ENCODE measurements at regions not wholly inside any gene's neighbourhood (a gene's known extent, or its start where the extent isn't known, plus 50 kb on each side); places are given as distances from the start of the nearest gene placed in this dataset.
A peak's percentile ranks its signal among the peaks of the same experiment; 100 is the strongest.

DNA sequence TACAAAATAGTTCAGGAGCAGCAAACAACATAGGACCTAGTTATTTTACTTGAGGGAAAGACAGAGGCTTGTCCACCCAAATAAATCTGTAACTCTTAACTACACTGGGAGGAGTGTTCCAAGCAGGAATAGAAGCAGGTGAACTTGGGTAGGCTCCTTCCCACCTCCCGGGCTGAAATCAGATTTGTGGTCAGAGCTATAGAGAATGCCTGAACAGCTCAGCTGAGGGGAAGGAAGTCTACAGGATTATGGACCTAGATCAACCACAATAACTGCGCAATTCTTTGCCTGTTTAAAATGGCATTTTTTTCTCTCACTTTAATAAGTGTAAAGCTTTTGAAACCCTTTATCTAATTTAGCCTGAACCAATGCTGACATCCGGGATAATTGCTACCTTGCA is 73.5 kb upstream of the IRS2 start:
- DNase-seq (ENCODE audit: low read depth): peak; percentile 33

DNA sequence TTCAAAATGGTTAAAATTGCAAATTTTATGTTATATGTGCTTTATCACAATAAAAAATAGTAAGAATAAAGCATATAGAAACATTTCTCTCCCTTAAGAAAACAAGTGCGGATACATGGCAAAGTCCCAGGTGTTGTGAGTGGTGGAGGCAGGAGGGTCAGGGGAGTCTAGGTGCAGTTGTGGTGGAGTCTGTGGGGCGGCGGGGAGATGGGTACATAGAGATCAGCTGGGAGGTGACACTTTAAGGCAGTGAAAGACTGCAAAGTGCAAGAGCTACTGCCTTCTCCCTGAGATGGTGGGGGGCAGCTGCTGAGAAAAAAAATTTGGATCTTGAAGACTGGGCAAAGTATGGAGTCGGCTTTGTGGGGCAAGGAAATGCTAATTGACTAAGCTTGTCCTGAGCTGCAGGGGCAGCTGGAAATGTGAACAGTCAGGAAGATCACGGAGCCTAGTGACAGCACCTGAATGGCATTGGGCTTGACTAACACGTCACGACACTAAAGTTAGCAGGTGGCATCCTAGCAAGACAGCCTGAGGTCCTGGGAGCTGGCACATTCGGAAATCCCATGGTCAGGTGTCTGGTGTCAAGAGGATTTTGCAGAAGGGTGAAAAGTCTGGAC is 72.9 kb upstream of the IRS2 start:
- no peak for DNase-seq (ENCODE audit: low read depth)

DNA sequence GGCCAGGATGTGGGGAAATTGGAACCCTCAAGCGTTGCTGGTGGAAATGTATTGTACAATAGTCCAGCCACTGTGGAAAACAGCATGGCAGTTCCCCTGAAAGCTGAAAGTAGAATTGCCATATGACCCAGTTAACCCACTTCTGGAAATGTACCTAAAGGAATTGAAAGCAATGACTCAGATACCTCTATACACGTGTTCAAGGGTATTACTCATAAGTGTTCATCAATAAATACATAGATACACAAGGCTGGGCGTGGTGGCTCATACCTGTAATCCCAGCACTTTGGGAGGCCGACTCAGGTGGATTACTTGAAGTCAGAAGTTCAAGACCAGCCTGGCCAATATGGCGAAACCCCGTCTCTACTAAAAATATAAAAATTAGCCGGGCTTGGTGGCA is 71.9 kb upstream of the IRS2 start:
- DNase-seq (ENCODE audit: low read depth): no peak

DNA sequence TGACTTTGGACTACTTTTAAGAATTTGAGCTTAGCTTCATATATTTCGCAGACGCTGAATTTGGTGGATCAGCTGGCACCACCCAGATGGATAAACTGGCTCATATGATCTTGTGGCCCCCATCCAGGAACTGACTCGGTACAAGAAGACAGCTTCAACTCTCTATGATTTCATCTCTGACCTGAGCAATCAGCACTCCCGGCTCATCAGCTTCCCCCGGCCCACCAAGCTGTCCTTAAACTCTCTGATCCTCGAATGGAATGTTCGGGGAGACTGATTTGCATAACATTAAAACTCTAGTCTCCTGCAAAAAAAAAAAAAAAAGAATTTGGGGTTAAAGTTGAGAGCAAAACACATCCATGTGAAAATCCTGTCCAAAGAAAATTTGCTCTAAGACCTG is 71.4 kb upstream of the IRS2 start:
- DNase-seq (ENCODE audit: low read depth): no peak

DNA sequence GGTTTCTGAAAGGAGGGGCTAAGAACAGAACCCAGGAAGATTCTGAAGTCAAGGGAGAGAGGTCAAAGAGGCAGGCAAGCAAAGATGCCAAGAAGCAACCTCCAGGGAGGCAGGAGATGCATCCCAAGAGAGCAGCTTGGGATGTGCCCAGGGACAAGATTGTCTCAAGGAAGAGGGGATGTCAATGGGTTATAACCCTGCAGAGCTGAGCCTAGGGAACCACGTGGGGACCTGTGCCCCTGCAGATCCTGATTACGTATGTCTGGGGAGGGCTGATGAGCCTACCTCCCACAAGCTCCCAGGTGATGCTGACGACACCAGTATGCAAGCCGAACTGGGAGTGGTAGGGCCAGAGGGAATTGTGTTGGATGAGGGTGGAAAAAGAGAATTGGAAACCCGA is 70.9 kb upstream of the IRS2 start:
- DNase-seq (ENCODE audit: low read depth): no peak

DNA sequence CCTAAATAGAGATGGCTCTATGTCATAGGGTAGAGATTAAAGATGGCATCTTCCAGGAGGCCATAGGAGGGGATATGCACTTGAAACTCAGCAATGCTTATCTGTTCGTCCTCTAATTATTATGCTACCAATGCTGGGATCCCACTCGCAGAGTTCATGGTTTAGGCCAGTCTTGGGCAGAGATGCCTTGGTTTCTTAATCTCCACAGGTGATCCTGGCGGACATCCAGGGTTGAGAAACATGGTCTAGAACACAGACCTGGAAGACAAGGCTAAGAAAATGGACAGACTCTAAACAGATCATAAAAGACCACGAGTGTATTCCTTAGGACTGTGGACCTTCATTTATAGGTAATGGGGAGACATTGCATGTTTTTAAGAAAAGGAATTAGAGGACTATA is 70.0 kb upstream of the IRS2 start:
- no peak for DNase-seq (ENCODE audit: low read depth)

DNA sequence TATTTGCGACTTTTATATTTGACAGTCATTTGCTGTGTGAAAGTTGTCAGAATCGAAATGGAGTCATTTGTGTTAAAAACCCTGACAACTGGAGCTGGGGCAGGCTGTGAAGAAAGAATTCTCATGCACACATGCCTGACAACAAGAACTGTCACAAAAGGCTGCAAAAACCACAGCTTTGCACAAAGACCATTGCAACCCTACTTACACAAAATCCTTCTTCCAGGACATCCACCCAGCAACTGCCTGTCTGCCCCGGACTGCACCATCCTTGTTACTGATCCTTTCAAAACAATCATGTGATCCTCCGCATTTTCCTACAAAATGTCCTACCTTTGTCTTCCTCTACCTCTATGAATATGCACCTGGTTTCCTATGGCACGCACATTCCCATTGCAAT is 66.8 kb upstream of the IRS2 start:
- no peak for DNase-seq (ENCODE audit: low read depth)

DNA sequence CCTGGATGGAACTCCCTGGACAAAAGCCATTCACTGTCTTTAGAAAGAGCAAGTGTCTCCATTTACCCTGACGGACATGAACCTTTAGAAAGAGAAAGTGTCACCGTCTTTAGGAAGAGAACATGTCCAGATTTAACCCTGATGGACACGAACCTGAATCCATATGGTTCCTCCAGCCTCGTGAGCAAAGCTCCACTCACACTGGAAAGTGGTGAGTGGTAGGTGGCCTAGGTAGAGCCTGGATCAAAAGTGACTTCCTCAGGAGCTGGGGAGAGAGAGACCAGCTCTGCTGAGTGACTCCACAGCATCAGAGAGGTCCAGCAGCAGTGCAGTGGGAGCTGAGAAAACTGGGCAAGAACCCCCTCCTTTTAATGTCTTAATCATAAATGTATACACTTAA is 59.8 kb upstream of the IRS2 start:
- no peak for DNase-seq (ENCODE audit: low read depth)

DNA sequence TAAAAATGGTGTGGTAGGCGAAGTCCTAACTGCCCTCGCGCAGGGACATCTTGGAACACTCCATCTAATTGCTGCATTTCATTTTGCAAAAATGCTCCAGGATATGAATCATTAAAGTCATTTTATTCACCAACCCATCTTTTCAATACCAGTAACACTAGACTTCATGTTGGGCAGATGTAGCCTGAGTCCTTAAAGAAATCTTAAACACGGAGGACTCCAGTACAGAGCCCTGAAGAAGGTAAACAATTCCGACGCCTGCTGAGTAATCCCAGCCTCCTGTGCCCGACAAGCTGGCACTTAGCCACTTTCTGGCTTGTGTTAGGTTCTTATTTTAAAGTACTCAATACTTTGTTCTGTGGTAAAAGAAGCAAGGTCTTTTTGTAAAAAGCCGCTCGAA is 58.0 kb upstream of the IRS2 start:
- peak; percentile 29 for DNase-seq (ENCODE audit: low read depth)

DNA sequence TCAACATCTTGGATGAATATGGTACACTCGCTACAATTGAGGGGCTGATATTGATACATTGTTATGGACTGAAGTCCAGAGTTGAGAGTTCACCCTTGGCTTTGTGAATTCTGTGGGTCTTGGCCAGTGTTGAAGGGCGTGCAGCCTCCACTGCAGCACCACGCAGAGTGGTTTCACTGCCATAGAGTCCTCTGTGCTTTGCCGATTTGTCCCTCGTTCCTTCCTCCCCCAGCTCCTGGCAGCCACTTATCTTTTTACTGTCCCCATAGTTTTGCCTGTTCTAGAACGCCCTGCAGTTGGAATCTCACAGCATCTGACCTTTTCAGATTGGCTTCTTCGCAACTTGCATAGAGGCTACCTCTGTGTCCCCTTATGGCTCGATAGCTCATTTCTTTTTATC is 57.3 kb upstream of the IRS2 start:
- DNase-seq (ENCODE audit: low read depth): no peak

DNA sequence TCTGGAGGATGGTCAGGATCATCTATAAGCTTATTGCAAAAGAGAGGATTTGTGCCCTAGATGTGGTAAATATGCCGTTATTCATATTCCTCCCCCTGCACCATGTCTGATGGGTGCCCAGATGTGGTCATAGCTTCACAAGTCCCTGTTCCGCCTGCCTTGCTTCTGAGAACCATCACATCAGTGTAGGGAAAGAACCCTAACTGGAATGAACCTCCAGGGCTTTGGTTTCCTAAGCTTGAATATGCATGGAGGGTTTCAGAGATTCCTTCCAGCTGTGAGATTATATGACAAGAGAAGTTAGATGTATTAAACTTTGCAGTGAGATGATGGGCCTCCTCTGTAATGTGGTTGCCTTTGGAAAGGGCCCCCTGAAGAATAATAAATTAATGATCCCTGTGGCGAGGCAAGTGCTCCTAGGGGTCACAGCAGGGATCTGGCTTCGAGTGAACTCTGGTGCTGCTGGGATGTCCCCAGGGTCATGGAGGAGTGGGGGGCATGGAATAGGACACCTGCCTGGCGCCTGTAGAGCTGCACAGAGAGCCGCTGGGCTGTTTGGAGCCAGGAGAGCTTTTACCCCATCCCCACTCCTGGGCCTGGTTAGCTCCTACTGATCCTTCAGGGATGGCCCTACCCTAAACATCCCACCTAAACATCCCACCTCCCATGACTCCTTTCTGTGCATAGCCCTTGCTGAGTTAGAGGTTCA is 56.0 kb upstream of the IRS2 start:
- no peak for DNase-seq (ENCODE audit: low read depth)

DNA sequence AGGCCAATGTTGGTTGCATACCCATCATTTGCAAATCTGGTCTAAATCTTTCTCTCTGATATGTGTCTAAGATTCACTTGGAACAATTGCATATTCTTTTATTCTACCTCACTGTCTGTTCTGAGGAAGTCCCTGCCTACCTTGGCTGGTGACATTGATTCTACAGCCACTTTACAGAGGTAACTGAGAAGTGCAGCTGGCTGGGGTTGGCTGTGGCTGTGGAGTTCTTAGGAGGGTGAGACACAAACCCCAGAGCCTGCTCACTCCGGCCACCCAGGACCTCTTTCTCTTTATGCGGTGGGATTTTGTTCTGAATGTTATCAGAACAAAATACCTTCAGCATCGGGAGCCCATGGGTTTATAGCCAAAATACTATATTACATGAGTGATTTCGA is 54.5 kb upstream of the IRS2 start:
- no peak for DNase-seq (ENCODE audit: low read depth)

DNA sequence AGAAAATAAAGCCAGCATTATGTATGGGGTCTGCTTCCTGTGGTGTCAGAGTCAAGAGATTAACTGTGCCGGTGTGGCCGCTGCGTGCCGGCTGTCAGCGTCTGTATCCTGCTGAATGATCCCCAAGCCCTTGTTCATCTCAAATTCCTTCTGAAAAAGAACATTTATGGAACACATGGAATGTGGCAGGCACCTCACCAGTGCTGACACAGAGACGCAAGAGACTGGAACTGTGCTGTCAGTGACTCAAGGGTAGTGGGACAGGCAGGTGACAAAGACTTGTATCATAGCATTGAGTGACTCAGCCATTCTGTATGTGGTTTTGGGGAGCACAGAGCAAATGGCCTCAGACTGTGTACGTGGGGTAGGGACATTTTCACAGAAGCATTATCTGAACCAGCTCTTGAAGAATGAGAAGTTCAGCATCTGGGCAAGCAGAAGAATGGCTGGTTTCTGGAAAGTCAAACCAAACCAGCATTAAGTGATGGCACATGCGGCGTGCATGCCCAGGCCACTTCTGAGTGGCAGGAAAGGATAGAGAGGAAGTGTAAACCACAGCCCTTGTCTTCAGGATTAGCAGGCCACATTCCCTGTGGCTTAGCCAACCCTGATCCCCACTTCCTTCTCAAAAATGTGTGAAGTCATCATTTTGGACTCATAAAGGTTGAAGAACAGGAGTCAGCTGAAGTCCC is 54.0 kb upstream of the IRS2 start:
- peak; percentile 98 for DNase-seq (ENCODE audit: low read depth)

DNA sequence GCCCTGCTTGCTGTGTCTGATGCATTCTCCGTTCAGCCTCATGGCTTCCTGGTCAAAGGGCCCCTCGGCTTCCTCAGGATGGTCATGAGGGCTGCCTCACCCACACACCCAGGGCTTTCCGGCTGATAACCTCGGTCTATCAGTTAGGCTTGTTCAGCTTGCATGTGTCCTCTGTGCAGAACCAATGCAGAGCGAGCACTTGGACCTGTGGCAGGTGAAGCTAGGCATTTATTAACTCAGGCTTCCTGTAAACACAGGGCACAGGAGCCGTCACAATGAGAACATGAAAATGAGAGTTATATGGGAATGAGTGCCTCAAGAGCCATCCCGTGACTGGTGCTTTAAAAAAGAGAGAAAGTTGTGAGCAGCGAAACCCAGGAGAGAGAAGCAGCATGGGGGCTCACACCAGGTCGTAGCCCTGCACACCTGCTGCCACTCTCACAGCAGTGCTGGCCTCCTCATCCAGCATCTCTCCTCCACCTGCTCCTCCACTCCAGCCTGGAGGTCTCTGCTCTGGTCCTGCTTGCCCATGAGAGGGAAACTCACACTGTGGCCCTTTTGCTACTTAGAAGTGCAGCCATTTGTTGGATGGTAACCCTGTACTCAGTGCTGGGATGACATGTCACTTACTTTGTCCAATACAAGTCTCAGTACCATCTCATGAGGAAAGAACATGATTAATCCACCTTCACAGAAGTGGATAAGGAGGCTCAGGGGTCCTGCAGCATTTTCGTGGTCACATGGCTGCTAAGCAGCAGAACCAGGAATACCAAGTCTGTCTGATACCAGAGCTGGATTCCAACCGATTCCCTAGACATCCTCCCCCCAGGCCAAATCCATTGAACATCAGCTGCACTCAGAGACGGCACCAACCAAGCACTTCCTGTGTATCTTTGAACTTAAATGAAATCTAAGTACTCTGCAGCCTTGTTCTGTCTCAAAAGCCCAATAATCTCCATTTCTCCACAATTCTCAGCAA is 50.5 kb upstream of the IRS2 start:
- DNase-seq (ENCODE audit: low read depth): no peak

All from HT1080 (cell line).